ENCODE measurements at regions not wholly inside any gene's neighbourhood (a gene's known extent, or its start where the extent isn't known, plus 50 kb on each side); places are given as distances from the start of the nearest gene placed in this dataset.

DNA sequence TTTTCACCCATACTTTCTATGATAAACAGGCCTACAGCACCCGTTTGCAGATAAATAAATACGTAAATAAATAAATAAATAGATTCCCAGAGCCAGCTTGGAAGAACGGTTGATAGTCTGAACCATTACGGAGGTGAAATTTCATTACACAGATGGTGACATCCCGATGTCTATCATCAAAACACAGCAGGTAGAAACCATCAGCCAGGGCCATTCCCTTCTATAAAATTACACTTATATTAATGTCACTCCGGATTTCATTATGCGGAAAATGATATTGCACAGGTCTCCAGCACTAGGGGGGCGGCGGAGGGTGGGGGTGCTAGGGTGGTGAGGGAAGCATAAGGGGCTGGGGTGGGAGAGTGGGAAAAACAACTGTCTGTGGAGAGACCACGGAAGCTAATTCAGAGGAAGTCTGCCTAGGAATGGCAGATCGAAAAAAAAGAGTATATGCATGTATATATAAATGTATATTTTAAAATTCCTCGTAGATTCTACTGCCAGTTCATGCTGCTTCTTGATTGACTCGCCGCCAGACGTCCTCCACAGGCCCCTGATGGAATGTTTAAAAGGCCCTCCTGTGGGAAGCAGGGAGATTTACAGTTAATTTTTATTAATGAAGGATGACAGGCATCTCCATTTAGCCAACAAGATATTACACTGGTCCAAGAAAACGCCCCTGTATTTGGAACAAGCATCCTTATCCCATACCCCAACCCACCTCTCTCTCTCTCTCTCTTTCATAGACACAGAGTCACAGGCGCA, 1906.0 kb upstream of the PIK3C3 start:
- ChIA-PET RAD21 (ENCODE audit: unreplicated experiment) (no interaction called here), CTCF (no interaction called here), POLR2A (no interaction called here), SMC1A (ENCODE audit: uncharacterized antibody, unreplicated experiment) (no interaction called here)
- H4K20me1 ChIP-seq (ENCODE audit: control insufficient read depth, insufficient read depth), result no peaks in the 10 kb centered on the region
- no TSS peak for BruUV-seq (replicated peaks)
- no peaks in the 10 kb centered on the region for H3K79me2 ChIP-seq (ENCODE audit: control insufficient read depth, insufficient read depth, low read length)
- DNase-seq (ENCODE audit: low read depth, low spot score), result no peak
- H3K4me3 ChIP-seq, result no peak overlapping the region
- H3K4me1 ChIP-seq (ENCODE audit: control insufficient read depth, insufficient read depth, low read length), result no peaks in the 10 kb centered on the region
- in situ Hi-C loops (cut with MboI), result loop anchor here (25.0 kb wide), 1 partner anchor 88 kb away; no protein-coding TSS in a partner anchor
- no peak for FAIRE-seq
- no peaks in the 10 kb centered on the region for H3K9me3 ChIP-seq (replicated peaks; ENCODE audit: control insufficient read depth, insufficient read depth, low read length)
- H2AFZ ChIP-seq (ENCODE audit: control insufficient read depth, low read depth, low read length), result no peak overlapping the region
- intact Hi-C loops (cut with micrococcal nuclease; ENCODE audit: unreplicated experiment), result no loop called here
- H3K9ac ChIP-seq (ENCODE audit: control insufficient read depth, insufficient read depth, low read length), result no peak overlapping the region
- WGBS (ENCODE audit: insufficient coverage, insufficient replicate concordance, low lambda C conversion rate, missing lambda C conversion rate), result 22% methylated on average over 17 of the region's 17 CpGs
- no peak overlapping the region for H3K27ac ChIP-seq (ENCODE audit: control insufficient read depth, insufficient read depth)
- no peaks in the 10 kb centered on the region for H3K36me3 ChIP-seq (ENCODE audit: control insufficient read depth in 2 of 2, insufficient read depth in 2 of 2, low read length in 1 of 2)
- no peak for ATAC-seq
- H3K4me2 ChIP-seq (ENCODE audit: control insufficient read depth, insufficient read depth), result no peak overlapping the region
- no peaks in the 10 kb centered on the region for H3K27me3 ChIP-seq (replicated peaks in 1 of 2; ENCODE audit: control insufficient read depth in 2 of 2, insufficient read depth in 2 of 2, low read length in 1 of 2)
- no peak for TF ChIP-seq IKZF2 (IDR thresholded peaks at IDR 0.05)
- TF ChIP-seq BCL11A (IDR thresholded peaks at IDR 0.05; ENCODE audit: low read depth, low read length), result no peak
- no peak for TF ChIP-seq SUZ12 (IDR thresholded peaks at IDR 0.05; ENCODE audit: unreplicated experiment)
- no peak for TF ChIP-seq CHD1 (IDR thresholded peaks at IDR 0.05; ENCODE audit: low read depth, low read length)
- no peak for TF ChIP-seq HDAC2 (IDR thresholded peaks at IDR 0.05)
- no peak for TF ChIP-seq NR2C2 (IDR thresholded peaks at IDR 0.05; ENCODE audit: borderline replicate concordance, control insufficient read depth, insufficient read length, low read depth)
- TF ChIP-seq RUNX3 (IDR thresholded peaks at IDR 0.05; ENCODE audit: low read length), result no peak
- TF ChIP-seq EED (IDR thresholded peaks at IDR 0.05; ENCODE audit: low read depth), result no peak
- TF ChIP-seq CTCF (IDR thresholded peaks at IDR 0.05 in 2 of 3, conservative IDR thresholded peaks at IDR 0.05 in 1 of 3; ENCODE audit: control insufficient read depth in 2 of 3, extremely low read depth in 1 of 3, insufficient read depth in 1 of 3, low read depth in 3 of 3, low read length in 3 of 3), result no peak
- no peak for TF ChIP-seq SMAD5 (IDR thresholded peaks at IDR 0.05; ENCODE audit: low read depth)

Measured in GM12878 (cell line).